ENCODE measurements at regions not wholly inside any gene's neighbourhood (a gene's known extent, or its start where the extent isn't known, plus 50 kb on each side); places are given as distances from the start of the nearest gene placed in this dataset.
A peak's percentile ranks its signal among the peaks of the same experiment; 100 is the strongest.

DNA sequence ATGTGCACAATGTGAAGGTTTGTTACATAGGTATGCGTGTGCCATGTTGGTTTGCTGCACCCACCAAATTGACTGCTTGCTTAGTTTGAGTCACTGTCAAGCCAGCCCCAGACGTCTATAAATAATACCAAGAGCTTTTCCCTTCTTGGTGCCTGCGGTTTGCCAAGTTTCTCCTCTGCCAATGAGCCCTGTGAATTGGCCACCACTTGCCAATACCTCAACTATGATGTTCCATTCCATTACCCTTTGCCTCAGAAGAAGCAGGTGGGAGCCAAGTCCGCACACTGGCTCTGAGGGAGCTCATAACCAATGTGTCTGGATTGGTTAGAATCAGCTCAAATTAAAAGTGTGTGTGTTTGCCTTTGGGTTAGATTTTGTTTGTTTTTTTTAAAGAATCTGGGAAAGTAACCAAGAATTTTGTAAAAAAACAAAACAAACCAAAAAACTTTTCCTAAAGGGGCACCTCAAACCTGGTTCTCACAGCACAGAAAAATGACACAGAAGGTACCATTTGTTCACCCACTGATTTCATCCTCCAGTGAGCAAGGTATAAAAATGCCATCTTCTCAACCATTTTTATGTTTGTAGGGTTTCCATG is 209.3 kb upstream of the PRNP start:
- Histone ChIP-seq H3K4ac (replicated peaks; ENCODE audit: insufficient read length, low read depth, low read length) (no peak overlapping the region), H4K5ac (ENCODE audit: insufficient read length, low read depth, low read length) (no peak overlapping the region), H3K23ac (ENCODE audit: insufficient read length) (no peak overlapping the region), H2BK15ac (ENCODE audit: low read length) (no peak overlapping the region), H4K91ac (replicated peaks; ENCODE audit: insufficient read length, low read length) (no peak overlapping the region), H2BK120ac (replicated peaks; ENCODE audit: low read depth, low read length) (no peak overlapping the region), H3K14ac (ENCODE audit: insufficient read length) (no peak overlapping the region), H3K9me3 (ENCODE audit: insufficient read depth in 2 of 2, low read depth in 1 of 2, low read length in 1 of 2) (no peaks in the 10 kb centered on the region), H2AFZ (ENCODE audit: low read length) (peak overlapping the region; percentile 66; the same call in 1 of the 2 replicates), H3K23me2 (ENCODE audit: low read depth, low read length) (peaks cover 2% of the 10 kb centered on the region; the same call in 1 of the 2 replicates), H3K27ac (ENCODE audit: low read depth, low read length) (no peak overlapping the region), H3K4me3 (ENCODE audit: extremely low read depth in 1 of 4, insufficient read depth in 2 of 4, low read depth in 3 of 4, low read length in 4 of 4) (0 out of 8 replicates have a peak overlapping the region, but pooled peaks of 1 of the 4 experiments have one; percentile 28), H3K4me2 (ENCODE audit: insufficient read depth in 1 of 2, low read depth in 2 of 2, low read length in 2 of 2) (no peak overlapping the region), H4K8ac (ENCODE audit: extremely low read depth, insufficient read depth, low read length) (no peak overlapping the region), H4K20me1 (replicated peaks in 1 of 2; ENCODE audit: control insufficient read depth in 1 of 2, insufficient read depth in 2 of 2, low read length in 2 of 2) (no peaks in the 10 kb centered on the region), H3K36me3 (ENCODE audit: control insufficient read depth in 2 of 4, insufficient read depth in 4 of 4, low read length in 3 of 4) (no peaks in the 10 kb centered on the region), H2BK20ac (ENCODE audit: low read length) (no peak overlapping the region), H3K9ac (replicated peaks in 1 of 4; ENCODE audit: extremely low read depth in 1 of 4, low read depth in 3 of 4, low read length in 3 of 4) (no peak overlapping the region), H2BK5ac (ENCODE audit: low read depth, low read length) (no peak overlapping the region), H3K56ac (replicated peaks; ENCODE audit: insufficient read length, low read depth, low read length) (no peak overlapping the region), H3K79me2 (ENCODE audit: control insufficient read depth in 1 of 2, insufficient read depth in 2 of 2, low read length in 2 of 2) (no peaks in the 10 kb centered on the region), H3K27me3 (replicated peaks in 1 of 4; ENCODE audit: control insufficient read depth in 3 of 4, extremely low read depth in 1 of 4, insufficient read depth in 3 of 4, low read length in 3 of 4) (no peaks in the 10 kb centered on the region), H2BK12ac (ENCODE audit: low read depth, low read length) (no peak overlapping the region), H3K4me1 (replicated peaks in 1 of 4; ENCODE audit: control insufficient read depth in 3 of 4, insufficient read depth in 4 of 4, low read length in 3 of 4) (peaks cover 3 to 9% (median 5%) of the 10 kb centered on the region in 4 experiments; a peak in 4 of 7 replicates), H3K79me1 (ENCODE audit: low read depth, low read length) (no peaks in the 10 kb centered on the region), H2AK5ac (ENCODE audit: low read depth, low read length) (no peak overlapping the region), H3K18ac (ENCODE audit: extremely low read depth, low read length) (no peak overlapping the region)
- DNase-seq (ENCODE audit: low read depth in 1 of 2, low spot score in 2 of 2) (no peak), FAIRE-seq (no peak)
- ChIA-PET POLR2A (ENCODE audit: partially characterized antibody) (no interaction called here), CTCF (ENCODE audit: partially characterized antibody) (interaction anchor here (0.5 to 0.6 kb wide), 2 partner anchors 640 to 692 kb away, joined by 3 to 4 read pairs; no protein-coding TSS in a partner anchor)
- TF ChIP-seq CBX8 (IDR thresholded peaks at IDR 0.05; ENCODE audit: borderline replicate concordance, low read depth, low read length) (no peak), CHD1 (IDR thresholded peaks at IDR 0.05; ENCODE audit: low read depth, low read length) (no peak), TCF12 (IDR thresholded peaks at IDR 0.05; ENCODE audit: low read depth, low read length) (no peak), SAP30 (IDR thresholded peaks at IDR 0.05; ENCODE audit: insufficient read depth, insufficient replicate concordance, low read length) (no peak), RNF2 (IDR thresholded peaks at IDR 0.05; ENCODE audit: borderline replicate concordance, low read depth, low read length, missing control alignments, poor library complexity, severe bottlenecking) (no peak)
- TF ChIP-seq, protein P1, sequence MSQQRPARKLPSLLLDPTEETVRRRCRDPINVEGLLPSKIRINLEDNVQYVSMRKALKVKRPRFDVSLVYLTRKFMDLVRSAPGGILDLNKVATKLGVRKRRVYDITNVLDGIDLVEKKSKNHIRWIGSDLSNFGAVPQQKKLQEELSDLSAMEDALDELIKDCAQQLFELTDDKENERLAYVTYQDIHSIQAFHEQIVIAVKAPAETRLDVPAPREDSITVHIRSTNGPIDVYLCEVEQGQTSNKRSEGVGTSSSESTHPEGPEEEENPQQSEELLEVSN (IDR thresholded peaks at IDR 0.05): no peak
- whole genome bisulfite sequencing, 2 experiments (ENCODE audit: extremely low coverage in 1 of 2, insufficient coverage in 1 of 2, insufficient read length in 1 of 2, insufficient replicate concordance in 2 of 2, low coverage in 1 of 2, low lambda C conversion rate in 2 of 2, missing lambda C conversion rate in 1 of 2): 81% methylated on average over 4 of the region's 4 CpGs; no CpG with 5 or more reads in 1 of the 2 experiments

Measured in H1 (cell line).